ENCODE measurements at regions not wholly inside any gene's neighbourhood (a gene's known extent, or its start where the extent isn't known, plus 50 kb on each side); places are given as distances from the start of the nearest gene placed in this dataset.

GRCh38 chr2:120622886-120623753 is 112.5 kb upstream of the GLI2 start:
- in situ Hi-C loops (cut with MboI; ENCODE audit: low pct_unique_long_range_greater_than_20kb, low sequenced_read_pairs): no loop called here
- no peak for DNase-seq

GRCh38 chr2:120624061-120624737 is 111.5 kb upstream of the GLI2 start:
- in situ Hi-C loops (cut with MboI; ENCODE audit: low pct_unique_long_range_greater_than_20kb, low sequenced_read_pairs): no loop called here
- DNase-seq: no peak

GRCh38 chr2:120624738-120625446 is 110.8 kb upstream of the GLI2 start:
- in situ Hi-C loops (cut with MboI; ENCODE audit: low pct_unique_long_range_greater_than_20kb, low sequenced_read_pairs): no loop called here

GRCh38 chr2:120625865-120626560 is 109.7 kb upstream of the GLI2 start:
- in situ Hi-C loops (cut with MboI; ENCODE audit: low pct_unique_long_range_greater_than_20kb, low sequenced_read_pairs): no loop called here

More at GRCh38 chr2:120624738-120625446, 110.8 kb upstream of the GLI2 start:
- DNase-seq: no peak

GRCh38 chr2:120626566-120626965 is 109.1 kb upstream of the GLI2 start:
- DNase-seq: no peak
- in situ Hi-C loops (cut with MboI; ENCODE audit: low pct_unique_long_range_greater_than_20kb, low sequenced_read_pairs): no loop called here

More at GRCh38 chr2:120625865-120626560, 109.7 kb upstream of the GLI2 start:
- no peak for DNase-seq

- in situ Hi-C loops (cut with MboI; ENCODE audit: low pct_unique_long_range_greater_than_20kb, low sequenced_read_pairs): no loop called here
- DNase-seq: no peak
Measured at GRCh38 chr2:120628248-120628647, 107.4 kb upstream of the GLI2 start.

DNA sequence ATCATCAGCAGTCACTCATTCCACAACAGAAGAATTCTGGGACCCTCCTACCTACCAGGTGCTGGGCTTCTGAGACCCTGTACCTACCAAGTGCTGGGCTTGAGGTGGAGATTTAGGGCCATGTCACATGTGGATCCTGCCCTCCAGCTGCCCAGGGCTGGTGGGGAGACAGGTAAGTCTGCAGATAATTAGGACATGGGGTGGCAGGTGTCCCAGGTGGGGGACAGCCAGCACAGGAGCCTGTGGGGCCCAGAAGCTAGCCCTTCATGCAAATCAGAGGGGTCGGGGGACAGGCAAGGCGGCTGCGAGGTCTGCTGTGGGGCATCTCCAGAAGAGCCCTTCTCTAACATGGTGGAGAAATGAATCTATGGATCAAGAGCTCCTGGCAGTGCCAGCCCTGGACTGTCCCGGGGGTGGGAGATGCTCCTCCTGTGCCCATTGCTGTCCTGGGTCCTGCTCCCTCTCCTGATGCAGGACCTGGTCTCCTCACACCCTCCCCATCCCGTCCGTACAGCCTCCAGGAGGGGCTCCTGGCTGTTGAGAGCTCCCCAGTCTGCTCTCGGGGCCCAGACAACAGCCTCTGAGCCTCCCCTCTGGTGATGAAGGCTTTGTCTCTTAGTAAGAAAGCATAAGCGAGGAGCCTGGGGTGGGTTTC is 106.3 kb upstream of the GLI2 start:
- in situ Hi-C loops (cut with MboI; ENCODE audit: low pct_unique_long_range_greater_than_20kb, low sequenced_read_pairs): no loop called here
- no peak for DNase-seq

DNA sequence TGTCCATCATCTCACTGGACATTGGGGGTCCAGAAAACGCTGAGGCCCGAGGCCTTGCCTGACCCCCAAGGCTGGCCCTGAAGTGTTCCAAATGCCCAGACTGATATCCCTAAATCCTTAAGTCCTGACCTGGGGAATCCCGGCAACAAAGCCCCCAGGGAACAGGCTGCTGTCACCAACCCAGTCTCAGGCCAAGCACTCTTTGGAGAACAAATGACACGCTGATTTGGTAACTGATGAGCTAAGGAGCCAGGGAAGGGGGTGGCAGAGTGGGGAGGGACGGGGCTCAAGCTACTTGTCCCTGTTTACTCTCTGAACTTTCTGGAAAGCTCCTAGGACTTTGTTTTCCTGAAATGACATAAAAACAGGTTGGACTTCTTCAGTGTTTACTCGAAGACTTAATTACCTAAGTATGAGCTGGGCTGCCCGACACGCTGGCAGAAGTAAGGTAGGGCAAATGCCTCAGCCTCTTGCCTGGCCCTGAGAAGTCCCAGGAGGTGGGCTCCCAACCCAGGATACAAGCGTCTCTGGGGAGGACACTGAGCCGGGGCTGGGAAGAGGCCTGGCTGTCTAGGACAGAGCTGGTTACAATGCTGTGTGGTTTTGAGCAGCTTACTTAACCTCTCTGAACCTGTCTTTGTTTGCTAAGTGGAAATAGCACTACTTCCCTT is 105.5 kb upstream of the GLI2 start:
- in situ Hi-C loops (cut with MboI; ENCODE audit: low pct_unique_long_range_greater_than_20kb, low sequenced_read_pairs): no loop called here
- no peak for DNase-seq

- DNase-seq: no peak
- in situ Hi-C loops (cut with MboI; ENCODE audit: low pct_unique_long_range_greater_than_20kb, low sequenced_read_pairs): no loop called here
Measured at GRCh38 chr2:120631236-120631635, 104.4 kb upstream of the GLI2 start.

GRCh38 chr2:120631724-120632123 is 103.9 kb upstream of the GLI2 start:
- no peak for DNase-seq
- in situ Hi-C loops (cut with MboI; ENCODE audit: low pct_unique_long_range_greater_than_20kb, low sequenced_read_pairs): no loop called here

- no peak for DNase-seq
- in situ Hi-C loops (cut with MboI; ENCODE audit: low pct_unique_long_range_greater_than_20kb, low sequenced_read_pairs): no loop called here
Measured at GRCh38 chr2:120632796-120633646, 102.6 kb upstream of the GLI2 start.

GRCh38 chr2:120634533-120634932 is 101.1 kb upstream of the GLI2 start:
- DNase-seq: no peak
- in situ Hi-C loops (cut with MboI; ENCODE audit: low pct_unique_long_range_greater_than_20kb, low sequenced_read_pairs): no loop called here

DNA sequence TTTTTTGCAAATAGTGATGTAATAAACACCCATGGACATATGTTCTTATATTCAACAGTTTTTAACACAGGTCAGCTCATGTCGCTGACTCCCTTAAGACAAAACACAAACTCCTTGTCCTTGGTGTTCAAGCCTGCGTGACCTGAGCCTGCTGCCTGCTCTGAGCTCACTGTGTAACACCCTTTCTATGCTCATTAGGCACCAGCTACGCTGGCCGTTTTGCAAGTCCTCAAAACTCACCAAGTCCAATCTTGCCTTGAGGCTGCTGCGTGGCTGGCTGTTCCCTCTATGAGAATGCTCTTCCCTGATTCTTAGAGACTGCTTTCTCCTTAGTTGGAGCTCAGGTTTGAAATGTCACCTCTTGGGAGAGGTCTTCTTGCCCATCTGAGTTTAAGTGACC is 100.5 kb upstream of the GLI2 start:
- in situ Hi-C loops (cut with MboI; ENCODE audit: low pct_unique_long_range_greater_than_20kb, low sequenced_read_pairs): no loop called here
- no peak for DNase-seq

DNA sequence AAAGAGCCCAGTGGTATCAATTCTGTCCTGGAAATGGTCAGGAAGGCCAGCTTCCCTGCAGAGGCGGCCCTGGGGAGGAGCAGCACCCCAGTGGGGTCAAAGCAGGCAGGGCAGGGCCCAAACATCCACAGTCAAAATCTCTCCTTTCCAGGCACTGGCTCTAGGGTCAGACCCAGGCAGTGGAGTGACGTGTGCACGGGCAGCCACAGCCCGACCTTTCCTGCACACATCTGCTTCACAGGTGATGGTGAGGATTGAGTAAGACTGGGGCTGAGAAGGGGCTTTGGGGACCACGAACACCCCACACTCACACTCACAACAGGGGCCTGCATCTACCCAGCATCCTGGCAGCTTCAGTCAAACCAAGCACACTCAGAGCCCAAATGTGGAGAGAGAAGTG is 97.8 kb upstream of the GLI2 start:
- in situ Hi-C loops (cut with MboI; ENCODE audit: low pct_unique_long_range_greater_than_20kb, low sequenced_read_pairs): no loop called here
- no peak for DNase-seq

DNA sequence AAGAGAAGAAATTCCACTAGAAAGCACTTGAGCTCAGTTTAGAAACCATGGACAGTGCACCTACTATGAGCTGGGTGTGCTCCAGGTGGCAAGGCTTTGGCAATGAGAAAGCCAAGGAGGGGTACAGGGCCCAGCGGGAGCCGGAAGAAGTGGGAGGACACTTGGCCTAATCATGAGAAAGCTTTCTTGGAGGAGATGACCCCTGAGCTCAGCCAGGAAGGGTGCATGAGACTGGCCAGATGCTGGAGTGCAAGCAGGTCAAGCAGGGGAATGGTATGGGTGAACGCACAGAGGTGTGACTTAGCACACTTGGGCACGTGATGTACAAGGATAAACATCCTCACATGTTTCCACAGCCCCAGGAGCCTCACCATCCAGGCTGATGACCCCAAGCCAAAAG is 97.2 kb upstream of the GLI2 start:
- no peak for DNase-seq
- in situ Hi-C loops (cut with MboI; ENCODE audit: low pct_unique_long_range_greater_than_20kb, low sequenced_read_pairs): no loop called here

DNA sequence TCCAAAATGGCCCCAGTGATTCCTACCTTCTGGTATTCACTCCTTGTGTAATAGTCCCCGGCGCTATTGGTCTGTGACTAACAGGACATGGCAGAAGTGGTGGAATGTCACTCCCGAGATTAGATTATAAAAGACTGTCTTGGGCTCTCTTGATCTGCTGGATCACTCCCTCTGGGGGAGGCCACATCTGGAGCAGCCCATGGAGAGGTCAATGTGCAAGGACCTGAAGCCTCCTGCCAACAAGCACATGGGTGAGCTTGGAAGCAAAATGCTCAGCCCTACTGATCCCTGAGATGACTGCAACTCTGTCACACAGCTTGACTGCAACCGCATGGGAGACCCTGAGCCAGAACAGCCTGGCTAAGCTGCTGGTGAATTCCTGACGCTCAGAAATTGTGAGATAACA is 94.3 kb upstream of the GLI2 start:
- DNase-seq: no peak
- in situ Hi-C loops (cut with MboI; ENCODE audit: low pct_unique_long_range_greater_than_20kb, low sequenced_read_pairs): no loop called here

DNA sequence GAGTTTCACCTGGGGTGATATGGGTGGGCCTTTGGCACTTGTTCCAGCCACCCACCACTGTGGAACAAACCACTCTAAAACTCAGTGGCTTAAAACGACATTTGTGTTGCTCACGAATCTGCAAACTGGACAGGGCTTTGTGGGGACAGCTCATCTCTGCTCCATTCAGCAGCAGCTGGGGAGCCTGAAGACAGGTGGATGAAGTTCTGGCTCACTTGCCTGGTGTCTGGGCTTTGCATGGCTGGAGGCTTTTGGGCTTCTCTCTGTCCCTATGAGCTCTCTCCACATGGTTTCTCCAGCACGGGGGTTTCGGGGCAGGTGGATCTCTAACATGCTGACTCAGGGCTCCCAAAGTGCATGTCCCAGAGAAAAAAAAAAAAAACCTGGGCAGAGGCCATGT is 93.0 kb upstream of the GLI2 start:
- in situ Hi-C loops (cut with MboI; ENCODE audit: low pct_unique_long_range_greater_than_20kb, low sequenced_read_pairs): no loop called here
- DNase-seq: no peak

DNA sequence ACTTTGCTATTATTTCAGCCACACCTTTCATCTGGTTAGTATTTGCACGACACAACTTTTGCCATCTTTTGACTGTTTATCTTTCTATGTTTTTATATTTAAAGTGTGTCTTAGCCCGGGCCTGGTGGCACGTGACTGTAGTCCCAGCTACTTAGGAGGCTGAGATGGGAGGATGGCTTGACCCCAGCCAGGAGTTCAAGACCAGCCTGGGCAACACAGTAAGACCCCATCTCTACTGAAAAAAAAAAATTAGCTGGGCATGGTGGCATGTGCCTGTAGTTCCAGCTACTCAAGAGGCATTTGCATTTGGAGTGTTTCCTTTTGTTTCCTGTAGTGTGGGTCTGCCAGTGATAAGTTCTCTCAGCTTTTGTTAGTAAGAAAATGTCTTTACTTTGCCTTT is 88.7 kb upstream of the GLI2 start:
- in situ Hi-C loops (cut with MboI; ENCODE audit: low pct_unique_long_range_greater_than_20kb, low sequenced_read_pairs): no loop called here
- DNase-seq: no peak
